B cell (primary cell): ENCODE measurements at regions not wholly inside any gene's neighbourhood (a gene's known extent, or its start where the extent isn't known, plus 50 kb on each side); places are given as distances from the start of the nearest gene placed in this dataset.

Experiments used
- ATAC-seq: fragments of 200-7000 bp; cut with Tn5 transposase; one replicate; pipeline ENCODE4 v1.10.0; 2021; ENCODE audit warnings: low read depth, mild to moderate bottlenecking, moderate number of reproducible peaks, moderate library complexity
- CTCF ChIA-PET: fragments of 350-600 bp; sonication (Branson Sonifier 250); formaldehyde crosslinking; loops from one replicate; lab custom pipeline; 2021; ENCODE audit warnings: antibody characterized with exemption, inconsistent platforms; lab: Charles Lee
- POLR2A ChIA-PET: fragments of 350-600 bp; sonication (Branson Sonifier 250); formaldehyde crosslinking; loops from one replicate; lab custom pipeline; 2021; ENCODE audit warnings: antibody characterized with exemption; lab: Charles Lee
- DNase-seq: peaks from one replicate; pipeline ENCODE4 v3.0.0; 2013
- H2AFZ ChIP-seq: 2 replicates; pipeline ENCODE4 v1.6.1; 2012; ENCODE audit warnings: mild to moderate bottlenecking, low read depth, low read length; ENCODE audit not compliant: insufficient read depth, poor library complexity, severe bottlenecking
- H3K27ac ChIP-seq, 2 donors: 1 replicate in 1 of 2; 2 replicates in 1 of 2; pipeline ENCODE4 v1.5.1; 2012 to 2013; ENCODE audit warnings: low read length in 2 of 2, mild to moderate bottlenecking in 2 of 2, moderate library complexity in 1 of 2
- H3K27me3 ChIP-seq, 4 experiments: fragments of 200-600 bp in 1 of 4; sonication (generic) in 1 of 4; replicated peaks in 1 of 4; 1 replicate in 2 of 4; 2 replicates in 2 of 4; pipeline versions ENCODE4 v1.6.1 to v1.7.0; 2013 to 2016; ENCODE audit warnings: low read length in 3 of 4, mild to moderate bottlenecking in 2 of 4, mixed read lengths in 1 of 4, moderate library complexity in 1 of 4; ENCODE audit not compliant: insufficient read depth in 4 of 4, control insufficient read depth in 3 of 4; ENCODE audit errors: control extremely low read depth in 1 of 4
- H3K36me3 ChIP-seq, 2 experiments: replicated peaks in 1 of 2; 1 replicate in 1 of 2; 2 replicates in 1 of 2; pipeline versions ENCODE4 v1.6.1 to v1.7.1; 2013; ENCODE audit warnings: low read length in 1 of 2; ENCODE audit not compliant: insufficient read depth in 2 of 2, control insufficient read depth in 1 of 2; ENCODE audit errors: control extremely low read depth in 1 of 2, extremely low read depth in 1 of 2
- H3K4me1 ChIP-seq, 2 donors: fragments of 200-600 bp in 1 of 2; sonication (generic) in 1 of 2; 1 replicate in 1 of 2; 2 replicates in 1 of 2; pipeline versions ENCODE4 v1.5.1 to v1.6.1; 2013 to 2017; ENCODE audit warnings: low read length in 2 of 2; ENCODE audit not compliant: control insufficient read depth in 2 of 2, insufficient read depth in 2 of 2
- H3K4me2 ChIP-seq: replicated peaks from 2 replicates; pipeline ENCODE3; 2012; ENCODE audit warnings: mild to moderate bottlenecking, low read depth, low read length; ENCODE audit not compliant: poor library complexity, severe bottlenecking
- H3K4me3 ChIP-seq, 5 experiments: fragments of 200-600 bp in 1 of 5; sonication (generic) in 1 of 5; 1 replicate in 3 of 5; 2 replicates in 2 of 5; pipeline versions ENCODE4 v1.5.1 to v1.7.0; 2011 to 2016; ENCODE audit warnings: low read length in 4 of 5, mild to moderate bottlenecking in 4 of 5, low read depth in 2 of 5, control low read depth in 1 of 5, moderate library complexity in 1 of 5; ENCODE audit not compliant: insufficient read depth in 1 of 5; ENCODE audit errors: control extremely low read depth in 1 of 5, extremely low read depth in 1 of 5
- H3K79me2 ChIP-seq: fragments of 200-600 bp; sonication (generic); one replicate; pipeline ENCODE4 v1.6.0; 2016; ENCODE audit warnings: low read length; ENCODE audit not compliant: control insufficient read depth, insufficient read depth
- H3K9ac ChIP-seq: fragments of 200-600 bp; sonication (generic); 2 replicates; pipeline ENCODE4 v1.6.1; 2017; ENCODE audit warnings: mild to moderate bottlenecking, low read length, moderate library complexity
- H3K9me3 ChIP-seq, 3 donors: one replicate each; pipeline versions ENCODE4 v1.6.1 to v1.7.1; 2013; ENCODE audit warnings: low read length in 2 of 3; ENCODE audit not compliant: control insufficient read depth in 2 of 3, insufficient read depth in 1 of 3; ENCODE audit errors: control extremely low read depth in 1 of 3
- H4K20me1 ChIP-seq: 2 replicates; pipeline ENCODE4 v1.6.0; 2012; ENCODE audit warnings: mild to moderate bottlenecking, low read length; ENCODE audit not compliant: insufficient read depth, control insufficient read depth, poor library complexity, severe bottlenecking
- H3K27ac Mint-ChIP-seq: one replicate; pipeline ENCODE4 v1.8.0; 2021; ENCODE audit warnings: mixed read lengths
- H3K27me3 Mint-ChIP-seq: one replicate; pipeline ENCODE4 v1.8.0; 2021; ENCODE audit warnings: mixed read lengths
- H3K4me1 Mint-ChIP-seq: one replicate; pipeline ENCODE4 v1.8.0; 2021; ENCODE audit warnings: mixed read lengths
- H3K4me3 Mint-ChIP-seq: one replicate; pipeline ENCODE4 v1.8.0; 2021; ENCODE audit warnings: mixed read lengths
- H3K9me3 Mint-ChIP-seq: one replicate; pipeline ENCODE4 v1.8.0; 2022; ENCODE audit warnings: mixed read lengths; ENCODE audit not compliant: insufficient read depth
- EZH2 ChIP-seq: IDR thresholded peaks from 2 replicates; pipeline ENCODE4 v1.6.1; 2012; ENCODE audit warnings: borderline replicate concordance, low read depth, mild to moderate bottlenecking, moderate library complexity, low read length; ENCODE audit not compliant: insufficient read depth, poor library complexity, severe bottlenecking
- WGBS: methylation state at CpG from one replicate; pipeline ENCODE4 v1.1.5; 2013; ENCODE audit warnings: missing lambda C conversion rate; ENCODE audit not compliant: insufficient coverage; 5-methylcytosine and 5-hydroxymethylcytosine counted together
- intact Hi-C: fragments of 100-400 bp; cut with micrococcal nuclease; formaldehyde crosslinking; loops from one replicate; pipeline ENCODE4 v1.10.0; 2022
- TF ChIP-seq, protein P1 (sequence below): fragments of 200-600 bp; IDR thresholded peaks from one replicate; pipeline ENCODE4 v1.8.0; 2022; ENCODE audit warnings: antibody characterized with exemption, mild to moderate bottlenecking

DNA sequence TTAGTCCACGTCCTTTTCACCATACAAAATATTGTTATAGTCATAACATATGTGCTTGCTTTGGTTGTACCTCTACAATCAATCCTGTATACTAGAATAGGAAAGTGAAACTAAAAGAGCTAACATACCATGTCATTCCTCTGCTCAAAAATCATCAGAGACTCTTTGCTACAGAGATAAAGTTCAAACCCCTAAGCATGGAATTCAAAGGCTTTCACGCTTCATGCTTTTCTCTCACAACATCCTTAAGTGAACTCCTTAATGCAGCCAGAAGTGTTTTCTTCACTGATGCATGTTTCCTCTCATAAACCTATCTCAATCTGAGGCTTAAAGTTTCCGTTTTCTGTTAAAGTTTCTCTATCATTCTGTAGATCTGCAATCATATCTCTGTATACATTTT lies 744.6 kb upstream of the IGFBP7 start:
- no peak overlapping the region for H3K4me3 Mint-ChIP-seq
- no peaks in the 10 kb centered on the region for H3K4me1 ChIP-seq
- H3K79me2 ChIP-seq, result no peaks in the 10 kb centered on the region
- TF ChIP-seq, protein P1, sequence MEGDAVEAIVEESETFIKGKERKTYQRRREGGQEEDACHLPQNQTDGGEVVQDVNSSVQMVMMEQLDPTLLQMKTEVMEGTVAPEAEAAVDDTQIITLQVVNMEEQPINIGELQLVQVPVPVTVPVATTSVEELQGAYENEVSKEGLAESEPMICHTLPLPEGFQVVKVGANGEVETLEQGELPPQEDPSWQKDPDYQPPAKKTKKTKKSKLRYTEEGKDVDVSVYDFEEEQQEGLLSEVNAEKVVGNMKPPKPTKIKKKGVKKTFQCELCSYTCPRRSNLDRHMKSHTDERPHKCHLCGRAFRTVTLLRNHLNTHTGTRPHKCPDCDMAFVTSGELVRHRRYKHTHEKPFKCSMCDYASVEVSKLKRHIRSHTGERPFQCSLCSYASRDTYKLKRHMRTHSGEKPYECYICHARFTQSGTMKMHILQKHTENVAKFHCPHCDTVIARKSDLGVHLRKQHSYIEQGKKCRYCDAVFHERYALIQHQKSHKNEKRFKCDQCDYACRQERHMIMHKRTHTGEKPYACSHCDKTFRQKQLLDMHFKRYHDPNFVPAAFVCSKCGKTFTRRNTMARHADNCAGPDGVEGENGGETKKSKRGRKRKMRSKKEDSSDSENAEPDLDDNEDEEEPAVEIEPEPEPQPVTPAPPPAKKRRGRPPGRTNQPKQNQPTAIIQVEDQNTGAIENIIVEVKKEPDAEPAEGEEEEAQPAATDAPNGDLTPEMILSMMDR, result no peak
- TF ChIP-seq EZH2, result no peak
- no peaks in the 10 kb centered on the region for H3K9me3 Mint-ChIP-seq
- CTCF ChIA-PET, result no interaction called here
- intact Hi-C loops, result no loop called here
- no peak overlapping the region for H3K4me2 ChIP-seq
- H3K27ac ChIP-seq, result no peak overlapping the region
- DNase-seq (no peak), ATAC-seq (no peak)
- H3K36me3 ChIP-seq, result no peaks in the 10 kb centered on the region
- no peaks in the 10 kb centered on the region for H3K27me3 ChIP-seq
- no peak overlapping the region for H3K4me3 ChIP-seq
- H3K9me3 ChIP-seq, result no peaks in the 10 kb centered on the region
- no peaks in the 10 kb centered on the region for H3K27me3 Mint-ChIP-seq
- H3K27ac Mint-ChIP-seq, result no peak overlapping the region
- no peak overlapping the region for H2AFZ ChIP-seq
- H3K9ac ChIP-seq, result no peak overlapping the region
- peaks cover 3% of the 10 kb centered on the region for H3K4me1 Mint-ChIP-seq
- no peaks in the 10 kb centered on the region for H4K20me1 ChIP-seq
- 0% methylated on average over 2 of the region's 3 CpGs for WGBS
- POLR2A ChIA-PET, result no interaction called here

DNA sequence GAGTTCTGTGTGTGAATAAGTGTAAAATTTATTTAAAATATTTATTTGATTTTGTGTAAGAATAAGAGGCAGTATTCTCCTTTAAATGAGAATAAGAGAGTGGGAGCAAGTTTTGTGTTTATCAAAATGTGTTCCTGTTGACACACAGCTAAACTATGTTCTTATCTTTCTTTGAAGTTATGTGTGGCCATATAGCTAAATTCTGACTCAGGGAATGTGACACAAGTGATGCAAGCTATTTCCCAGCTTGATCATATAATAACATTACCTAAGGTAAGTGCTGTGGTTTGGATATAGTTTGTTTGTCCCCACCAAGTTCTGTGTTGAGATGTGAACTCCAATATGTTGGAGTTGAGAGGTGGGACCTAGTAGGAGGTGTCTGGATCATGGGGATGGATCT lies 740.0 kb upstream of the IGFBP7 start:
- no peak overlapping the region for H3K9ac ChIP-seq
- no peaks in the 10 kb centered on the region for H3K4me1 ChIP-seq
- ChIA-PET CTCF (no interaction called here), POLR2A (no interaction called here)
- no peaks in the 10 kb centered on the region for H3K36me3 ChIP-seq
- H3K27ac Mint-ChIP-seq, result no peak overlapping the region
- H3K9me3 Mint-ChIP-seq, result no peaks in the 10 kb centered on the region
- no peaks in the 10 kb centered on the region for H3K79me2 ChIP-seq
- peaks cover 3% of the 10 kb centered on the region for H3K4me1 Mint-ChIP-seq
- no peak for ATAC-seq
- DNase-seq, result no peak
- no peaks in the 10 kb centered on the region for H3K27me3 ChIP-seq
- no peak overlapping the region for H3K4me3 ChIP-seq
- no peaks in the 10 kb centered on the region for H4K20me1 ChIP-seq
- H3K27ac ChIP-seq, result no peak overlapping the region
- no peak for TF ChIP-seq EZH2
- H3K27me3 Mint-ChIP-seq, result no peaks in the 10 kb centered on the region
- no peak overlapping the region for H3K4me2 ChIP-seq
- H3K9me3 ChIP-seq, result no peaks in the 10 kb centered on the region
- intact Hi-C loops, result no loop called here
- H2AFZ ChIP-seq, result no peak overlapping the region
- H3K4me3 Mint-ChIP-seq, result no peak overlapping the region
